ENCODE measurements at regions not wholly inside any gene's neighbourhood (a gene's known extent, or its start where the extent isn't known, plus 50 kb on each side); places are given as distances from the start of the nearest gene placed in this dataset.

DNA sequence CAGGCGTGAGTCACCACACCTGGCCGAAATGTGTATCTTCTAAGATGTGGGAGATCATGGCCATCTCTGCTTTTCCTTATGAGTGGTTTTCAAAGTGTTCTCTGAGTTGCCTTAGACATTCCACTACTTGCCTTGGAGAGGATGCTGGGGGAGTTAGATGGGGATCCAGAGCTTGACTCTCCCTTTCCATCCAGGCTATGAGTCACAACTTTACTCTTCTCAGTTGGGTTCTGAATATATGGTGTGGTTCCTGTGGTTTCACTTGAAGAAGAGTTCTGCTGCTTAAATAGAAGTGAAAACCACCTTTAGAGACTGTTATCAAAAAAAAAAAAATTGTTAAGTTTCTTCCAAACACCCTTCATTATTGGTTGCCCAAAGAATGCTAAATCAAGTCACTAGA, 217.6 kb downstream of the ZNF608 start:
- TF ChIP-seq GATA2 (IDR thresholded peaks at IDR 0.05; ENCODE audit: low read depth, low read length) (no peak), GATA3 (IDR thresholded peaks at IDR 0.05; ENCODE audit: low read depth, low read length) (no peak)

Data from SH-SY5Y (cell line).